IPS DF 6.9 (cell line): ENCODE measurements at regions not wholly inside any gene's neighbourhood (a gene's known extent, or its start where the extent isn't known, plus 50 kb on each side); places are given as distances from the start of the nearest gene placed in this dataset.

Source experiments
- DNase-seq: peaks from one replicate; pipeline ENCODE4 v3.0.0-alpha.2; 2013; ENCODE audit warnings: low read depth, low spot score
- H3K27ac ChIP-seq: one replicate; pipeline ENCODE4 v1.5.1; 2013; ENCODE audit warnings: low read length, control low read depth
- H3K27me3 ChIP-seq: 2 replicates; pipeline ENCODE4 v1.6.1; 2013; ENCODE audit warnings: mild to moderate bottlenecking, low read length; ENCODE audit not compliant: control insufficient read depth, insufficient read depth
- H3K36me3 ChIP-seq: 2 replicates; pipeline ENCODE4 v1.6.1; 2013; ENCODE audit warnings: low read length; ENCODE audit not compliant: control insufficient read depth, insufficient read depth
- H3K4me1 ChIP-seq: 2 replicates; pipeline ENCODE4 v1.6.1; 2013; ENCODE audit warnings: low read length; ENCODE audit not compliant: control insufficient read depth, insufficient read depth
- H3K4me3 ChIP-seq: 2 replicates; pipeline ENCODE4 v1.5.1; 2013; ENCODE audit warnings: mild to moderate bottlenecking, low read length
- H3K9me3 ChIP-seq: 2 replicates; pipeline ENCODE4 v1.6.1; 2013; ENCODE audit warnings: low read length, inconsistent platforms; ENCODE audit not compliant: control insufficient read depth, insufficient read depth
- WGBS: extraction: QIAGEN DNeasy Blood & Tissue Kit; methylation state at CpG from one replicate; pipeline ENCODE4 v1.1.7; 2013; ENCODE audit warnings: mixed read lengths, missing lambda C conversion rate; ENCODE audit not compliant: insufficient read length, insufficient coverage; 5-methylcytosine and 5-hydroxymethylcytosine counted together

- H3K36me3 ChIP-seq: no peaks in the 10 kb centered on the region
- H3K4me1 ChIP-seq: no peaks in the 10 kb centered on the region
- no peak overlapping the region for H3K4me3 ChIP-seq
- DNase-seq: no peak
- H3K27me3 ChIP-seq: no peaks in the 10 kb centered on the region
- no peaks in the 10 kb centered on the region for H3K9me3 ChIP-seq
- H3K27ac ChIP-seq: no peak overlapping the region
- WGBS: no CpG with 5 or more reads among the region's 4 CpGs
Observed at GRCh38 chr13:106649495-106649894, 81.6 kb upstream of the ARGLU1 start.

- DNase-seq: no peak
- Histone ChIP-seq H3K4me1 (no peaks in the 10 kb centered on the region), H3K4me3 (no peak overlapping the region), H3K9me3 (no peaks in the 10 kb centered on the region), H3K27ac (no peak overlapping the region), H3K27me3 (no peaks in the 10 kb centered on the region), H3K36me3 (no peaks in the 10 kb centered on the region)
- WGBS: no CpG with 5 or more reads among the region's 5 CpGs
Observed at GRCh38 chr13:106640515-106640914, 72.6 kb upstream of the ARGLU1 start.

- no peak overlapping the region for H3K27ac ChIP-seq
- no peaks in the 10 kb centered on the region for H3K9me3 ChIP-seq
- no peaks in the 10 kb centered on the region for H3K4me1 ChIP-seq
- no peaks in the 10 kb centered on the region for H3K36me3 ChIP-seq
- no CpG with 5 or more reads among the region's 2 CpGs for WGBS
- DNase-seq: no peak
- H3K27me3 ChIP-seq: no peaks in the 10 kb centered on the region
- no peak overlapping the region for H3K4me3 ChIP-seq
Observed at GRCh38 chr13:106637519-106637918, 69.6 kb upstream of the ARGLU1 start.

GRCh38 chr13:106636492-106636891, 68.6 kb upstream of the ARGLU1 start:
- H3K4me1 ChIP-seq: no peaks in the 10 kb centered on the region
- H3K4me3 ChIP-seq: no peak overlapping the region
- H3K27me3 ChIP-seq: no peaks in the 10 kb centered on the region
- WGBS: no CpG with 5 or more reads among the region's 3 CpGs
- H3K27ac ChIP-seq: no peak overlapping the region
- no peak for DNase-seq
- H3K9me3 ChIP-seq: no peaks in the 10 kb centered on the region
- no peaks in the 10 kb centered on the region for H3K36me3 ChIP-seq

GRCh38 chr13:106635616-106636015, 67.7 kb upstream of the ARGLU1 start:
- Histone ChIP-seq H3K36me3 (no peaks in the 10 kb centered on the region), H3K4me1 (no peaks in the 10 kb centered on the region), H3K27me3 (no peaks in the 10 kb centered on the region), H3K9me3 (no peaks in the 10 kb centered on the region), H3K27ac (no peak overlapping the region), H3K4me3 (no peak overlapping the region)
- no peak for DNase-seq
- no CpG with 5 or more reads among the region's 9 CpGs for WGBS

GRCh38 chr13:106633321-106633720, 65.4 kb upstream of the ARGLU1 start:
- DNase-seq: no peak
- Histone ChIP-seq H3K27ac (no peak overlapping the region), H3K4me3 (no peak overlapping the region), H3K9me3 (no peaks in the 10 kb centered on the region), H3K4me1 (no peaks in the 10 kb centered on the region), H3K27me3 (no peaks in the 10 kb centered on the region), H3K36me3 (no peaks in the 10 kb centered on the region)
- WGBS: no CpG with 5 or more reads among the region's 5 CpGs

GRCh38 chr13:106630650-106631049, 62.7 kb upstream of the ARGLU1 start:
- no peaks in the 10 kb centered on the region for H3K36me3 ChIP-seq
- no peaks in the 10 kb centered on the region for H3K27me3 ChIP-seq
- no peaks in the 10 kb centered on the region for H3K9me3 ChIP-seq
- no peak overlapping the region for H3K27ac ChIP-seq
- H3K4me3 ChIP-seq: no peak overlapping the region
- no CpG with 5 or more reads among the region's 6 CpGs for WGBS
- no peak for DNase-seq
- H3K4me1 ChIP-seq: no peaks in the 10 kb centered on the region

GRCh38 chr13:106630162-106630561, 62.2 kb upstream of the ARGLU1 start:
- WGBS: no CpG with 5 or more reads among the region's 5 CpGs
- Histone ChIP-seq H3K27ac (no peak overlapping the region), H3K4me3 (no peak overlapping the region), H3K9me3 (no peaks in the 10 kb centered on the region), H3K27me3 (no peaks in the 10 kb centered on the region), H3K36me3 (no peaks in the 10 kb centered on the region), H3K4me1 (no peaks in the 10 kb centered on the region)
- DNase-seq: no peak

GRCh38 chr13:106628936-106629659, 61.2 kb upstream of the ARGLU1 start:
- DNase-seq: no peak
- no peaks in the 10 kb centered on the region for H3K36me3 ChIP-seq
- no peaks in the 10 kb centered on the region for H3K9me3 ChIP-seq
- H3K27me3 ChIP-seq: no peaks in the 10 kb centered on the region
- no peak overlapping the region for H3K27ac ChIP-seq
- WGBS: no CpG with 5 or more reads among the region's 2 CpGs
- H3K4me3 ChIP-seq: no peak overlapping the region
- no peaks in the 10 kb centered on the region for H3K4me1 ChIP-seq

- Histone ChIP-seq H3K4me3 (no peak overlapping the region), H3K36me3 (no peaks in the 10 kb centered on the region), H3K27ac (no peak overlapping the region), H3K4me1 (no peaks in the 10 kb centered on the region), H3K9me3 (no peaks in the 10 kb centered on the region), H3K27me3 (no peaks in the 10 kb centered on the region)
- DNase-seq: no peak
Observed at GRCh38 chr13:106626473-106626872, 58.5 kb upstream of the ARGLU1 start.

- no CpG with 5 or more reads among the region's 5 CpGs for WGBS
- DNase-seq: no peak
- Histone ChIP-seq H3K36me3 (no peaks in the 10 kb centered on the region), H3K4me3 (no peak overlapping the region), H3K27ac (no peak overlapping the region), H3K9me3 (no peaks in the 10 kb centered on the region), H3K4me1 (no peaks in the 10 kb centered on the region), H3K27me3 (no peaks in the 10 kb centered on the region)
Observed at GRCh38 chr13:106625578-106625977, 57.6 kb upstream of the ARGLU1 start.
